ENCODE measurements at regions not wholly inside any gene's neighbourhood (a gene's known extent, or its start where the extent isn't known, plus 50 kb on each side); places are given as distances from the start of the nearest gene placed in this dataset.

GRCh38 chr16:54506741-54507500 lies 220.3 kb upstream of the IRX3 start:
- peak; percentile 29 for DNase-seq

- DNase-seq, result no peak
These were observed 219.6 kb upstream of the IRX3 start for GRCh38 chr16:54506214-54506580.

GRCh38 chr16:54505549-54506213 lies 219.1 kb upstream of the IRX3 start:
- peak; percentile 66 for DNase-seq

- DNase-seq, result no peak
These were observed 217.8 kb upstream of the IRX3 start for GRCh38 chr16:54504372-54504771.

- no peak for DNase-seq
These were observed 217.3 kb upstream of the IRX3 start for GRCh38 chr16:54503856-54504219.

GRCh38 chr16:54503011-54503855 lies 216.6 kb upstream of the IRX3 start:
- DNase-seq, result no peak

- DNase-seq, result no peak
These were observed 215.2 kb upstream of the IRX3 start for GRCh38 chr16:54501797-54502196.

GRCh38 chr16:54493594-54493993 lies 207.0 kb upstream of the IRX3 start:
- DNase-seq, result no peak

GRCh38 chr16:54493061-54493460 lies 206.5 kb upstream of the IRX3 start:
- DNase-seq, result no peak

- DNase-seq, result no peak
These were observed 203.5 kb upstream of the IRX3 start for GRCh38 chr16:54490112-54490488.

GRCh38 chr16:54489225-54490111 lies 202.9 kb upstream of the IRX3 start:
- DNase-seq, result peak; percentile 90

- no peak for DNase-seq
These were observed 202.1 kb upstream of the IRX3 start for GRCh38 chr16:54488729-54489128.

- no peak for DNase-seq
These were observed 201.3 kb upstream of the IRX3 start for GRCh38 chr16:54487933-54488332.

GRCh38 chr16:54484700-54485099 lies 198.1 kb upstream of the IRX3 start:
- DNase-seq, result no peak

- no peak for DNase-seq
These were observed 196.4 kb upstream of the IRX3 start for GRCh38 chr16:54482892-54483574.

- DNase-seq, result no peak
These were observed 193.8 kb upstream of the IRX3 start for GRCh38 chr16:54480429-54480828.

- no peak for DNase-seq
These were observed 193.0 kb upstream of the IRX3 start for GRCh38 chr16:54479546-54479945.

GRCh38 chr16:54477714-54478113 lies 191.1 kb upstream of the IRX3 start:
- DNase-seq, result no peak

- no peak for DNase-seq
These were observed 188.5 kb upstream of the IRX3 start for GRCh38 chr16:54475019-54475601.

- no peak for DNase-seq
These were observed 186.8 kb upstream of the IRX3 start for GRCh38 chr16:54473226-54473993.

GRCh38 chr16:54467398-54467797 lies 180.8 kb upstream of the IRX3 start:
- no peak for DNase-seq
